Keratinocyte (primary cell): ENCODE measurements at regions not wholly inside any gene's neighbourhood (a gene's known extent, or its start where the extent isn't known, plus 50 kb on each side); places are given as distances from the start of the nearest gene placed in this dataset.

Source experiments
- CTCF ChIP-seq, 3 experiments: IDR thresholded peaks in 1 of 3; conservative IDR thresholded peaks in 1 of 3; optimal IDR thresholded peaks in 1 of 3; 2 replicates in 2 of 3; 3 replicates in 1 of 3; pipeline versions ENCODE3 to v1.5.1; 2011; ENCODE audit warnings: low read length in 3 of 3, mild to moderate bottlenecking in 3 of 3, moderate library complexity in 2 of 3, control low read depth in 1 of 3, inconsistent platforms in 1 of 3; ENCODE audit not compliant: insufficient read depth in 2 of 3; ENCODE audit errors: extremely low read depth in 1 of 3
- EZH2 ChIP-seq: IDR thresholded peaks from one replicate; pipeline ENCODE4 v1.6.1; 2012; ENCODE audit warnings: inconsistent platforms, mild to moderate bottlenecking, low read length, moderate library complexity

- no peak for TF ChIP-seq CTCF (optimal IDR thresholded peaks at IDR 0.05 in 1 of 3, IDR thresholded peaks at IDR 0.05 in 1 of 3, conservative IDR thresholded peaks at IDR 0.05 in 1 of 3; ENCODE audit: extremely low read depth in 1 of 3, insufficient read depth in 2 of 3, low read length in 3 of 3)
- no peak for TF ChIP-seq EZH2
These were observed 540.3 kb downstream of the PCDH18 start for GRCh38 chr4:136992032-136992431.
